Sigmoid colon (tissue), 6 donors: ENCODE measurements at regions not wholly inside any gene's neighbourhood (a gene's known extent, or its start where the extent isn't known, plus 50 kb on each side); places are given as distances from the start of the nearest gene placed in this dataset.

ENCODE experiments used
- DNase-seq: peaks from one replicate; pipeline ENCODE4 v3.0.0-alpha.2; 2019
- H3K27ac ChIP-seq, 4 donors: fragments of 200-600 bp; sonication (generic); one replicate each; pipeline ENCODE4 v1.5.1; 2016 to 2019; ENCODE audit warnings: mild to moderate bottlenecking in 1 of 4
- H3K27me3 ChIP-seq, 3 donors: fragments of 200-600 bp; sonication (generic); one replicate each; pipeline ENCODE4 v1.5.1; 2019; ENCODE audit warnings: mild to moderate bottlenecking in 1 of 3
- H3K36me3 ChIP-seq, 4 donors: fragments of 200-600 bp; sonication (generic); one replicate each; pipeline ENCODE4 v1.5.1; 2016 to 2019
- H3K4me1 ChIP-seq, 4 donors: fragments of 200-600 bp; sonication (generic); one replicate each; pipeline ENCODE4 v1.5.1; 2017 to 2019
- H3K4me3 ChIP-seq, 4 donors: fragments of 200-600 bp; sonication (generic); one replicate each; pipeline ENCODE4 v1.5.1; 2017 to 2019; ENCODE audit warnings: mild to moderate bottlenecking in 2 of 4, moderate library complexity in 1 of 4
- H3K9me3 ChIP-seq, 4 donors: fragments of 200-600 bp in 3 of 4; sonication (generic) in 3 of 4; one replicate each; pipeline versions ENCODE4 v1.5.1 to v1.6.1; 2013 to 2019
- EP300 ChIP-seq, 4 donors: sonication (generic); formaldehyde crosslinking; IDR thresholded peaks; one replicate each; pipeline ENCODE4 v1.6.1; 2017; ENCODE audit warnings: antibody characterized with exemption in 4 of 4
- POLR2A ChIP-seq, 2 donors: fragments of 450-650 bp; IDR thresholded peaks; one replicate each; pipeline ENCODE4 v1.6.1; 2016; ENCODE audit warnings: antibody characterized with exemption in 2 of 2, mild to moderate bottlenecking in 2 of 2, moderate library complexity in 2 of 2
- POLR2AphosphoS5 ChIP-seq, 4 donors: sonication (generic); formaldehyde crosslinking; IDR thresholded peaks; one replicate each; pipeline ENCODE4 v1.6.1; 2017; ENCODE audit warnings: antibody characterized with exemption in 4 of 4
- WGBS, 2 donors: extraction: QIAGEN DNeasy Blood & Tissue Kit; methylation state at CpG; one replicate each; pipeline ENCODE4 v1.1.7; 2013; 5-methylcytosine and 5-hydroxymethylcytosine counted together
- intact Hi-C: fragments of 100-400 bp; cut with DNase I; formaldehyde crosslinking; loops from one replicate; pipeline ENCODE4 v1.15.1; 2023
- TF ChIP-seq, protein P1 (sequence below), 4 experiments: fragments of 450-650 bp in 3 of 4; fragments of 200-600 bp in 1 of 4; IDR thresholded peaks; one replicate each; pipeline ENCODE4 v1.5.1; 2016 to 2019; ENCODE audit warnings: antibody characterized with exemption in 4 of 4, mild to moderate bottlenecking in 3 of 4, moderate library complexity in 2 of 4
- donor health status: healthy with polysubstance abuse.
- donor health status: healthy.

DNA sequence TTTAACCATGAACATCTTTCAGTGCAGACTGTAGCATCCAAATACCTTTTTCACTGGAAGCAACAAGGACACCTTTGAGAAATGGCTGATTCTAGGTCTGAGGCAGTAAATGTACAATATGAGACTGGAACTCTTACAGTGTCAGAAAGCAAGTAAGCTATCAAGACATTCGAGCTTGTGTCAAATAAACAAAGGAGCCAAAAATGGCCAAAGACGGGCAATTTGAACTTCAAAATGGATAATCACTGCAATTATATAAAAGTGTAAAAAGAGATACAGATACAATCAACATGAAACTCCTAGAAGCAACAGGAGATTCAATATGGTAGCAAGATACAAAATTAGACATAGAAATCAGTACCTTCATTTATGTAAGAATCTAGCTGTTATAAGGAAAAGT lies 138.5 kb upstream of the CCDC54 start:
- Histone ChIP-seq H3K27me3 (no peaks in the 10 kb centered on the region), H3K36me3 (no peaks in the 10 kb centered on the region), H3K9me3 (no peaks in the 10 kb centered on the region), H3K4me3 (no peak overlapping the region), H3K27ac (no peak overlapping the region), H3K4me1 (peaks cover 0 to 46% (median 17%) of the 10 kb centered on the region in 4 donors)
- intact Hi-C loops, result loop anchor here (5.0 kb wide), 4 partner anchors 439 to 1314 kb away; no protein-coding TSS in a partner anchor
- WGBS, 2 donors, result 81 to 91% methylated on average over 2 of the region's 2 CpGs
- no peak for DNase-seq
- TF ChIP-seq POLR2A (IDR thresholded peaks at IDR 0.05) (no peak), EP300 (IDR thresholded peaks at IDR 0.05) (no peak), POLR2AphosphoS5 (IDR thresholded peaks at IDR 0.05) (no peak)
- TF ChIP-seq, protein P1, sequence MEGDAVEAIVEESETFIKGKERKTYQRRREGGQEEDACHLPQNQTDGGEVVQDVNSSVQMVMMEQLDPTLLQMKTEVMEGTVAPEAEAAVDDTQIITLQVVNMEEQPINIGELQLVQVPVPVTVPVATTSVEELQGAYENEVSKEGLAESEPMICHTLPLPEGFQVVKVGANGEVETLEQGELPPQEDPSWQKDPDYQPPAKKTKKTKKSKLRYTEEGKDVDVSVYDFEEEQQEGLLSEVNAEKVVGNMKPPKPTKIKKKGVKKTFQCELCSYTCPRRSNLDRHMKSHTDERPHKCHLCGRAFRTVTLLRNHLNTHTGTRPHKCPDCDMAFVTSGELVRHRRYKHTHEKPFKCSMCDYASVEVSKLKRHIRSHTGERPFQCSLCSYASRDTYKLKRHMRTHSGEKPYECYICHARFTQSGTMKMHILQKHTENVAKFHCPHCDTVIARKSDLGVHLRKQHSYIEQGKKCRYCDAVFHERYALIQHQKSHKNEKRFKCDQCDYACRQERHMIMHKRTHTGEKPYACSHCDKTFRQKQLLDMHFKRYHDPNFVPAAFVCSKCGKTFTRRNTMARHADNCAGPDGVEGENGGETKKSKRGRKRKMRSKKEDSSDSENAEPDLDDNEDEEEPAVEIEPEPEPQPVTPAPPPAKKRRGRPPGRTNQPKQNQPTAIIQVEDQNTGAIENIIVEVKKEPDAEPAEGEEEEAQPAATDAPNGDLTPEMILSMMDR (IDR thresholded peaks at IDR 0.05), result no peak

DNA sequence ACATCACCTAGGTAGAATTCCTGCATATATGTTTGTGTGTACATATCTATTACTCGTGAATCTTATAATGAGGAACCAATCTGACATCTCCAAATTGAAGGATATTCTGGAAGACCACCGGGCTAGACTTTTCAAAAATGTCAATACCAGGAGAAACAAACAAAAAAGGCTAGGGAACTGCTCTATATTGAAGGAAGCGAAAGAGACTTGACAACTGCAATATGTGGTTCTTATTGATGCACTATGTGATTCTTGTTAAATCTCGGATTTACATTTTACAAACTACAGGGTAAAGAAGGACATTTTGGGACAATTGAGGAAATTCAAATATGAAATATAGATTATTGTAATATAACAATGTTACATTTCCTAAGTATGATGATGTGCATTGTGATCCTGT lies 137.5 kb upstream of the CCDC54 start:
- intact Hi-C loops, result loop anchor here (2.0 to 10.0 kb wide), 6 partner anchors 191 to 1313 kb away; partner anchors contain the start of gene IFT57
- no peaks in the 10 kb centered on the region for H3K9me3 ChIP-seq
- H3K4me1 ChIP-seq, result peaks cover 0 to 54% (median 17%) of the 10 kb centered on the region in 4 donors
- H3K27ac ChIP-seq, result peak overlapping the region in 3 of 4 donors; percentile 83 to 84 (median 84)
- H3K36me3 ChIP-seq, result no peaks in the 10 kb centered on the region
- 83 to 90% methylated on average over 4 of the region's 4 CpGs for WGBS, 2 donors
- DNase-seq, result no peak
- no peak for TF ChIP-seq POLR2A (IDR thresholded peaks at IDR 0.05)
- TF ChIP-seq, protein P1 (IDR thresholded peaks at IDR 0.05), result no peak
- no peak for TF ChIP-seq EP300 (IDR thresholded peaks at IDR 0.05)
- no peak for TF ChIP-seq POLR2AphosphoS5 (IDR thresholded peaks at IDR 0.05)
- peak overlapping the region; percentile 77 to 80 (median 78) for H3K4me3 ChIP-seq
- H3K27me3 ChIP-seq, result no peaks in the 10 kb centered on the region

- peak overlapping the region; percentile 77 to 80 (median 78) for H3K4me3 ChIP-seq
- peaks cover 0 to 48% (median 15%) of the 10 kb centered on the region in 4 donors for H3K4me1 ChIP-seq
- H3K9me3 ChIP-seq, result no peaks in the 10 kb centered on the region
- whole genome bisulfite sequencing, 2 donors, result 1% methylated on average over 59 of the region's 59 CpGs
- no peaks in the 10 kb centered on the region for H3K27me3 ChIP-seq
- DNase-seq, result peak; percentile 87
- no peaks in the 10 kb centered on the region for H3K36me3 ChIP-seq
- intact Hi-C loops, result loop anchor here (2.0 to 10.0 kb wide), 2 partner anchors 190 to 984 kb away; partner anchors contain the start of gene IFT57
- peak overlapping the region; percentile 77 to 84 (median 84) for H3K27ac ChIP-seq
- TF ChIP-seq POLR2AphosphoS5 (IDR thresholded peaks at IDR 0.05) (peak in 3 of 4 donors; percentile 61 to 84 (median 83)), POLR2A (IDR thresholded peaks at IDR 0.05) (peak; percentile 35 to 54), EP300 (IDR thresholded peaks at IDR 0.05) (no peak)
- TF ChIP-seq, protein P1 (IDR thresholded peaks at IDR 0.05), result no peak
Observed at GRCh38 chr3:107240183-107241091, 136.8 kb upstream of the CCDC54 start.

GRCh38 chr3:107241217-107241616 lies 136.0 kb upstream of the CCDC54 start:
- Histone ChIP-seq H3K4me3 (peak overlapping the region; percentile 77 to 80 (median 78)), H3K4me1 (peaks cover 0 to 45% (median 13%) of the 10 kb centered on the region in 4 donors), H3K9me3 (no peaks in the 10 kb centered on the region), H3K27ac (peak overlapping the region; percentile 77 to 84 (median 84)), H3K27me3 (no peaks in the 10 kb centered on the region), H3K36me3 (peaks cover 0 to 5% (median 0%) of the 10 kb centered on the region in 4 donors)
- TF ChIP-seq EP300 (IDR thresholded peaks at IDR 0.05), result no peak
- TF ChIP-seq POLR2A (IDR thresholded peaks at IDR 0.05), result no peak
- TF ChIP-seq, protein P1 (IDR thresholded peaks at IDR 0.05), result no peak
- no peak for TF ChIP-seq POLR2AphosphoS5 (IDR thresholded peaks at IDR 0.05)
- DNase-seq, result no peak
- WGBS, 2 donors, result 3 to 9% methylated on average over 7 of the region's 7 CpGs
- intact Hi-C loops, result loop anchor here (2.0 to 10.0 kb wide), 2 partner anchors 190 to 984 kb away; partner anchors contain the start of gene IFT57
